GM12873 (cell line): ENCODE measurements at regions not wholly inside any gene's neighbourhood (a gene's known extent, or its start where the extent isn't known, plus 50 kb on each side); places are given as distances from the start of the nearest gene placed in this dataset.

Experiments used
- CTCF ChIP-seq: IDR thresholded peaks from 2 replicates; pipeline ENCODE4 v1.5.1; 2012; ENCODE audit warnings: low read depth, mild to moderate bottlenecking, moderate library complexity, low read length, control low read depth; ENCODE audit not compliant: insufficient read depth; ENCODE audit errors: missing control alignments

GRCh38 chr9:536597-537511 lies 304.6 kb upstream of the DMRT1 start:
- TF ChIP-seq CTCF: no peak

DNA sequence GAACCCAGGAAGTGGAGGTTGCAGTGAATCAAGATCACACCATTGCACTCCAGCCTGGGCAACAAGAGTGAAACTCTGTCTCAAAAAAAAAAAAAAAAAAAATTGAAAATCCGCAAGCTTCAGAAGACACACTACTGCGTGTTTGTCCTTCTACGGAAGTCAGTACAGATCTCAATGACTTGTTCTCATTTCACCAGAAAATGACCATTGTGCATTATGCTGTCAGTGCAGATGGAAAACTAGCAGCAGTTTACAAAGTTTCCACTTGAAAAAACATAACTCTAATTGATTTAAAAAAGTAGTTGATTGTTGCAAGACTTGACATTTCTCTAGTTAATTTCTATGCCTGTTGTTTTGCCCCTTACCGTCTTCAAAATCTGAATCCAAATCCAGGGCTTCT lies 298.0 kb upstream of the DMRT1 start:
- TF ChIP-seq CTCF: no peak

GRCh38 chr9:545480-545879 lies 296.0 kb upstream of the DMRT1 start:
- TF ChIP-seq CTCF: no peak

DNA sequence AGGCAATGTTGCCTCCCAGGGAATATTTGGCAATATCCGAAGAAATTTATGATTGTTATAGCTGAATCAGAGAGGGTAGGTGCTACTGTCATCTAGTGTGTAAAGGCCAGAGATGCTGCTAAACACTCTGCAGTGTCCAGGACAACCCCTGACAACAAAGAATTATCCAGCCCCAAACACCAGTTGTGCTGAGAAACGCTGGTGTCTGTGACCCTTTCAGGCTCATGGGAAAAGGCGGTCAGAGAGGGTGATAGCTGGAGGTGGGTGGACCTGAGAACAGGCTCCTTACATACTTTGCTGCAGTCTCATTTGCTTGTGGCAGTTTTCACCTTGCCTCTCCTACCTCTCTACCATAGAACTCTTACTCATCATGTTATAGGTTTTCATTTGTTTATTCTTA lies 295.3 kb upstream of the DMRT1 start:
- TF ChIP-seq CTCF: no peak

GRCh38 chr9:546797-547223 lies 294.7 kb upstream of the DMRT1 start:
- TF ChIP-seq CTCF: no peak

DNA sequence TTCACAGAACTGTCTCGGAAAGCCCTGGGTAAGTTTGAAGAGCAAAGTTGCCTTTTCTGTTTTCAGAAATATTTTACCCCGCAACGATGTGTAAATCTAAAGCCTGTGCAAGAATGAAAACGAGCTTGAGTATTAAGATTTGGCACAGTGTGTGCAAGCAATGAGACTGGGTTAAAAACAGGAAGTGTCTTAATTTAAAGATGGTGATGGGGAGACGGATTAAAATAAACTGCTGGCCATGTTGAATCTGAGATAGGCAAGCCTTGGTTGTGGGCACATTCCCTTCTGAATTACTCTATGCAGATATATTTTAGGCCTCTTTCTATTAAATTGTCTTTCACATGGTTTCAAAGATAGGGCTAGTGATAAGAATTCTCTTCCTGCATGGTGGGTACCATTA lies 294.2 kb upstream of the DMRT1 start:
- no peak for TF ChIP-seq CTCF

- no peak for TF ChIP-seq CTCF
Observed at GRCh38 chr9:549455-549997, 292.0 kb upstream of the DMRT1 start.
